NCI-H2029 treated with DMSO at 0.1 percent for 48 hours (cell line): ENCODE measurements at regions not wholly inside any gene's neighbourhood (a gene's known extent, or its start where the extent isn't known, plus 50 kb on each side); places are given as distances from the start of the nearest gene placed in this dataset.
A peak's percentile ranks its signal among the peaks of the same experiment; 100 is the strongest.

ENCODE experiments used
- DNase-seq: peaks from one replicate; lab custom pipeline; 2025; lab: John Stamatoyannopoulos, UW

DNA sequence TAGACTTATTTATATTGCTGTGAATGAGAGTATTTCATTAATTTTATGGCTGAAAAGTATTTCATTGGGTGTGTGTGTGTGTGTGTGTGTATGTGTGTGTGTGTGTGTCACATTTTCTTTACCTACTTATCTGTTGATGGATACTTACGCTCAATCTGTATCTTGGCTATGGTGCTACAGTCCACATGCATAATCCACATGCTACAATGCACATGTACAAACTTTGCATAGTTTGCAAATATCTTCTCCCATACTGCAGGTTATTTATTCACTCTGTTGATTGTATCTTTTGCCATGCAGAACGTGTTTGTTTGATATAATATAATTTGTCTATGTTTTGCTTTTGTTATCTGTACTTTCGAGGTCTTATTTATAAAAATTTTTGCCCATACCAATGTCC, 167.8 kb downstream of the RAB28 start:
- DNase-seq: no peak

GRCh38 chr4:13313856-13314255, 170.3 kb downstream of the RAB28 start:
- DNase-seq: peak; percentile 39

DNA sequence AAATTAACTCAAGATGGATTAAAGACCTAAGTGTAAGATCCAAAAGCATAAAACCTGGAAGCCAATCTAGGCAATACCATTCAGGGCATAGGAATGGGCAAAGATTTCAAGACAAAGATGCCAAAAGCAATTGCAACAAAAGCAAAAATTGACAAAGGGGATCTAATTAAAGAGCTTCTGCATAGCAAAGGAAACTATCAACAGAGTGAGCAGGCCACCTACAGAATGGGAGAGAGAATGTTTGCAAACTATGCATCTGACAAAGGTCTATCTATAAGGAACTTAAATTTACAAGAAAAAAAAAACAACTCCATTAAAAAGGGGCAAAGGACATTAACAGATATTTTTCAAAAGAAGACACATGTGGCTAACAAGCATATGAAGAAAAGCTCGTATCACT, 171.9 kb downstream of the RAB28 start:
- no peak for DNase-seq

- no peak for DNase-seq
Observed at GRCh38 chr4:13309751-13310150, 174.4 kb downstream of the RAB28 start.

DNA sequence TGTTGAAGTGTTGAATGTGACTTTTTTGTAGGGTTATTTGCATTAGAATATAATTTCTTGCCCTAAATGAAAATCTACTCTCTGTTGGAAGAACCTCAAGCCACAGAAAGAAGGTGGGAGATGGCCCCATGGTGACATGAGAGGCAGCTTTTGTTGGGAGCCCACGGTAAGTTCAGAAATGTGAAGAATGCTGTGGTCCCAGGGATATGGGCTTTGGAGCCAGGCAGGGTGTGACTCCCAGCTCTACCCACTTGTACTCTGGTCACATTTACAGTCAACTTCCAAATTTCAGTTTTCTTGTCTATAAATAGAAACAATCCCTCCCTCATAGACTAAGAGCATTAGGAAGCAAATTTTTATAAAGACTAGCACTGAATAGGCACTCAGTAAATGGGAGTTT, 177.8 kb downstream of the RAB28 start:
- DNase-seq: no peak

DNA sequence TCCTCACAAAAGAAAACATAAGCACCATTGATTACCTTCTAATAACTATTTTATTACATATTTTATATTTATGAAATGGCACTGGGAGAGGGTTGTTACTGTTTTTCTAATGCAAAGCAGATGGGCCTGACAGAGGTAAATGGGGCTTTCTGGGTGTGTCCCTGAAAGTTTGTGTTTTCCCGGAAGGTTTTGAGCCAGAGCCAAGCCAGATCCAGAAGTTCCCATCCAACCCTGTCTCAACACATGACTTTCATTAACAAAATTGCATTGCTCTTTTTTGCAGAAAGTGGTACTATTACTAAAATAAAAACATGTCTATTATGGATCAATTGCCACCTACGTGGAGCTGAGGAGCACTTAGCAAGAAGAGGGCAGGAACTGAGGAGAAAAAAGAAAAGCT, 181.3 kb downstream of the RAB28 start:
- DNase-seq: no peak

- no peak for DNase-seq
Observed at GRCh38 chr4:13299343-13299742, 184.8 kb downstream of the RAB28 start.

- DNase-seq: no peak
Observed at GRCh38 chr4:13298655-13299054, 185.5 kb downstream of the RAB28 start.

DNA sequence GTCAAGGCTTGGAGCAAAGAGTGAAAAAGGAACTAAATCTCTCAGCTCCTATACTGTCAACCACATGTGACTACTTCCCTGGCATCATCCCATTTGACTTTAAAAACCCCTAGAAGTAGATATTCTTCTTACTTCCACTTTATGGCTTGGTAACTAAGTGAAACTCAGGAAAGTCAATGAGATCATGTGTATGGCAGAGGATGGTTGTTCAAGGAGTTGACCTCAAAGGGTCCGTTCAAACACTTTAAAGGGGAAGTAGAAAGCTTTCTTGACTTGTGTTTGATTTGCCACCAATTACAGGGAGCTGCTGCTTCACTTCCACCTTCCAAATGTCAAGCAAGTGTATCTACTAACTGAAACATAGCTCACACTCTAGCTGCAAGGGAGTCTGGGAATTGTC, 187.2 kb downstream of the RAB28 start:
- DNase-seq: no peak

DNA sequence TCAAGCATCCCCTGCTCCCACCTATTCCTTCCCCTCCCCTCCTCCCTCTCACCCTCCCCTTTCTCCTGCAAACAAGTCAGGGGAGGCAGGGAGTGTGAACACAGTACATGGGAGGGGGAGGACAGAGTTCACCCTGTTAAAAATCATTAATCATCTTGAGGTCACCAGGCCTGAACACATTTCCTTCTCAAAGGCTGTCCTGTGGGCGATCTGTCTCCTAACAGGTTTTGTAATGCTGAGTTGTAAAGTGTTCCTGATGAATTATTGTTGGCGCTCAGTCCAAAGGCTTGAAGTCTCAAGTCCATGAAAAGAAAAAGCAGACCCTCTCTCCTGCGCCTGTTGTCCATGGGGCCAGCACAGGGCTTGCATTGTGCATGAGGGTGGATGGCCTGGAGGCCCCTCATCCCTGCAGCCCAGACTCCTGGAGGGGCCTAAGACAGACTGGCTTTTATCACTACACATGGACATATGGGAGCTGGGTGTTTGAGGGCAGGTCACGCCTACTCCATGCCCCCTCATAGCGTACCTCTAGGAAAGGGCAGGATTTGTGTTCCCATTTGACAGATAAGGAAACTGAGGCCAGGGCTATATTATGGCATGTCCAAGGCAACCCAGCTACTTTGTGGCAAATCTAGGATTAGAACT, 189.1 kb downstream of the RAB28 start:
- no peak for DNase-seq

GRCh38 chr4:13292372-13292771, 191.8 kb downstream of the RAB28 start:
- DNase-seq: no peak

DNA sequence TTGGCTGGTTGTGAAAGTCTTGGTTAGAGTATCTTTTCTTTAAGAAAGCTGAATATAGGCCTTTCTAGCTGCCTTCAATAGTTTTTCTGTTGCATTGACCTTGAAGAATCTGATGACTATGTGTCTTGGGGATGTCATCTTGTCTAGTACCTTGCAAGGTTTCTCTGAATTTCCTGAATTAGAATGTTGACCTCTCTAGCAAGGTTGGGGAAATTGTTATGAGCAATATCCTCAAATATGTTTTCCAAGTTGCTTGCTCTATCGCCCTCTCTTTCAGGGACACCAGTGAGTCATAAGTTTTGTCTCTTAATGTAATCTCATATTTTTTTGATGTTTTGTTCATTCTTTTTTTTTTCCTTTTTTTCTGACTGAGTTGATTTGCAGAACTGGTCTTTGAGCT, 194.7 kb downstream of the RAB28 start:
- DNase-seq: no peak

DNA sequence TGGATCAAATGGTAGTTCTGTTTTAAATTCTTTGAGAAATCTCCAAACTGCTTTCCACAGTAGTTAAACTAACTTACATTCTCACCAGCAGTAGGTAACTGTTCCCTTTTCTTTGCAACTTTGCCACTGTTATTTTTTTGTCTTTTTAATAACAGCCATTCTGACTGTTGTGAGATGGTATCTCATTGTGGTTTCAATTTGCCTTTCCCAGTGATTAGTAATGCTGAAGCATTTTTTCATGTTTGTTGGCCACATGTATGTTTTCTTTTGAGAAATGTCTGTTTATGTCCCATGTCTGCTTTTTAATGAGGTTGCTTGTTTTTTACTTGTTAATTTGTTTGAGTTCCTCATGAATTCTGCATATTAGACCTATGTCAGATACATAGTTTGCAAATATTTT, 198.8 kb downstream of the RAB28 start:
- no peak for DNase-seq

DNA sequence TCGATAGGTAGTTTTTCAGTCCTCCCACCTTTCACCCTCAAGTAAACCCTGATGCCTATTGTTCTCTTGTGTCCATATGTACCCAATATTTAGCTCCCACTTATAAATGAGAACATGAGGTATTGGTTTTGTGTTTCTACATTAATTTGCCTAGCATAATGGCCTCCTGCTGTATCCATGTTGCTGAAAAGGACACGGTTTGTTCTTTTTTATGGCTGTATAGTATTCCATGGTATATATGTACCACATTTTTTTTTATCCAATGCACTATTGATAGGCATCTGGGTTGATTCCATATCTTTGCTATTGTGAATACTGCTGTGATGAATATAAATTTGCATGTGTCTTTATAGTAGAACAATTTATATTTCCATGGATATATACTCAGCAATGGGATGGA, 199.2 kb downstream of the RAB28 start:
- no peak for DNase-seq

DNA sequence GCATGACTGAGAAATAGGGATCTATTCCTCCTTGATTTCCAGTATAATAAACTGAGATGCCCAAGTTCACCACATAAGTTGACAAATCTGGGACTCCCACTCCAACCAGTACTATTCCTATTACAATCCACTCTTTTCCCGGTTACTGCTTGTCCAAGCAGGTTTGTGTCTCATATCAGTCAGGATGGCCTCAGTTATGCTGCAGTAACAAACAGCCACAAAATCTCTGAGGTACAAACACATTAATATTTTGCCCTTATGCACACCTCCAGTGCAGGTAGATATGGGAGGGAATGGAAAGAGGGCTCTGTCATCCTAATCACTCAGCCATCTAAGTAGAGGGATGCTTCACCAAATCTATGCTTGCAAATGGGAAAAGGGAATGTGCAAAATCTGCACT, 207.8 kb downstream of the RAB28 start:
- DNase-seq: no peak

DNA sequence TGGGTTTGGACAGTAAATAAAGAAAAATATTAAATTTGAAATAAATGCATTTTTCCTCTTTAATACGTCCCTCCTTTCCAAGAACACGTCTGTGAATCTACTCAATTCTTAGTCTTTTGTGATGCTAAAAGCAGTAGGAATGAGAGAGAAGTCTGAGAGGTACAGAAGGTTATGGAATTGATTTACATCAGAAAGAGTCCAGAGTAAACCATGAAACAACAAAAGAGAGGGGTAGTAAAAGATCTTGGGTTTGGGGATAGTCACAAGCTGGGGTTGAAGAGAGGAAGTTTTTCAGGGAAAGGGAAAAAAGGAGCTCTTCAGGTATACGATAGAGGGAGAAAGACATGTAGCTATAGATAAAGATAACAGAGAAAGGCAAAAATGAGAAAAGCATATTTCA, 215.4 kb downstream of the RAB28 start:
- no peak for DNase-seq

DNA sequence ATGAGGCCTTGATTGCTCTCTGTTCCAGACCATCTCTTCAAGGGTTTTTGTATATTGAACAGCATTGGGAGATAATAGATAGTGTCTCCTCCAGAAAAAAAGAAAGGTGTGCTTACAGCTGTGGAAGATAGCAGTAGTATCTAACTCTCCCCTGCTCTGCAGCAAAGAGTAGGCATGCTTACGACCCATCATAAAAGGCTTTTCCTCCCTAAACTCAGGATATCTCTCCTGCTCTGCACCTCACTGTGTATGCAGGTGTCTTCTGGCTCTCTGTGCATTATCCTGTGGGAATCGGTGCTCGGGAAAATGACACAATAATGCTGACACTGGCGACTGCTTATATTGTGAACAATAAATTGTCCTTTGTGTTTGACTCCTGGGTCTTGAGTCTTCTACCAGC, 216.0 kb downstream of the RAB28 start:
- no peak for DNase-seq

DNA sequence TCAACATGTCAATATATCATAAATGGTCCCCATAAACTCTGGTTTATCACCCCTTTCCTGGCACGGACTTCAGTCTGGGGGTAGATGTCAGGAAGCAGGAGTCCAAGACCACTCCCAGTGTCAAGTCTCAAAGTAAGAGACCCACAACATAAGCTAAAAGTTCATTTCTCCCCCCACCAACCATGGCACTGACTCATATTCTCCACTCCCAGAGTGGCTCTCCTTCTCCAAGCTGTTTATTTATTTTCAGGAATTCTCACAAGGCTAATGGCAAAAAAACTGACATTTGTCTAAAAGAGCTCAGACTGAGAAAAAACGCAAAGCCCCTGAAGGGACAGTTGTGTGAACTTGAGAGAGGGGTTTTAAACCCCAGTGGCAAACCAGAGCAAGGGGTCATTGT, 217.0 kb downstream of the RAB28 start:
- DNase-seq: no peak

- DNase-seq: no peak
Observed at GRCh38 chr4:13266687-13267086, 217.5 kb downstream of the RAB28 start.

- no peak for DNase-seq
Observed at GRCh38 chr4:13263967-13264525, 220.1 kb downstream of the RAB28 start.

- no peak for DNase-seq
Observed at GRCh38 chr4:13262816-13263215, 221.3 kb downstream of the RAB28 start.

DNA sequence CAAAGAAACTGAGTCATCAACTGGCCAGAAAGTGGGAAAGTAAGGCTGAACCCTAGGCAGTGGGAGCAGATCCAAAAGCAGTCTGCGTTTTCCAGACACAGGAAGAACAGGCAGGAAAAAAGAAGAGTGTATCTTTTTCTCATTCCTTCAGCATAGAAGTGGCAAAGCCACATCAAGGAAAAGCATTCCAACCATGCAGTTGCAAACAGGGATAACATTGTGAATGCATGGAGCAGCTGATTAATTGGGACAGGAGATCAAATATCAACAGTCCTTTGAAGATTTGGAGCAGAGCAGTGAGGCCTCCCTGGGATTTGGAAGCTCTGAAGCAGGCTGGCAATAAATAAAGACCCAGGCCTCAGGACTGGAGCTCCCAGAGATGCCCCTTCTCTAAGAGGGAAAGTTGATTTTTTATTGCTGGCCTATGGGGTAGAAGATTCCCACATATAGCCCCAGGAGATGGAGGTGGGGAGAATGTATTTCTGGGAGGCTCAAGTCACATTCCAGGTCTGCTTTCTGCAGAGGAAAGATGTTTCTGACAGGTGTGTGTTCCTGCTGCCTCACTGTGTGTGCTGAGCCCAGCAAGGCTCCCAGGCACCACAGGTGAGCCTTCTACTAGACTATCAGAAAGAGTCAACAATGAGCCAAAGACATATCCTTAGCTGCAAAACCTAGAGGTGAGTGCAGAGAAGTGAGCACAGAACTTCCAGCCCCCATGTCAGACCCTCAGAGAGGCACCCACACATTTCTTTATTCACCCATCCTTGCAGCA, 222.5 kb downstream of the RAB28 start:
- no peak for DNase-seq

GRCh38 chr4:13260513-13260912, 223.6 kb downstream of the RAB28 start:
- no peak for DNase-seq

GRCh38 chr4:13250263-13250662, 233.9 kb downstream of the RAB28 start:
- no peak for DNase-seq
